Fibroblast of peridontal ligament (primary cell): ENCODE measurements at regions not wholly inside any gene's neighbourhood (a gene's known extent, or its start where the extent isn't known, plus 50 kb on each side); places are given as distances from the start of the nearest gene placed in this dataset.
A peak's percentile ranks its signal among the peaks of the same experiment; 100 is the strongest.
"Not testable (repeated sequence)": the region's sequence is repeated elsewhere in the genome, so short reads cannot be mapped to it uniquely, and the experiment has no call there.

Experiments used
- DNase-seq: peaks from one replicate; pipeline ENCODE4 v3.0.0-alpha.2; 2010; ENCODE audit errors: extremely low read depth

DNA sequence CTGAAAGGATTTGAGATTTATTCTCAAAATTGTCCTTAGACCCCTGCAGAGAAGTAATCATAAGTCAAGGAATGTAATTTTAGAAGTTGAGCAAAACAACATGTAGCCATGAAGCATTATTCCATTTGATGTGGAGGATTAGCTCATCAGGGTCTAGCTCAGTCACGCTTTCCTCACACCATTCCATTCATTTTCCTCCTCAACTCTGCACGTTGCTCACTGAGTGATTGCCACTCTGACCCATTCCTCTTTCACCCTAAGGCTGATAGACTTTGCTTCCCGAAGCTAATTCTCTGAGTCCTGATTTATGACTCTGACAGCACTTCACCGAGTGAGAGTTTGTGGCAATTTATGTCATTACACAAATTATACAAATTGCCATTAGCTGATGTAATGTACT is 820.6 kb upstream of the PIK3C3 start:
- DNase-seq, result peak; percentile 37

DNA sequence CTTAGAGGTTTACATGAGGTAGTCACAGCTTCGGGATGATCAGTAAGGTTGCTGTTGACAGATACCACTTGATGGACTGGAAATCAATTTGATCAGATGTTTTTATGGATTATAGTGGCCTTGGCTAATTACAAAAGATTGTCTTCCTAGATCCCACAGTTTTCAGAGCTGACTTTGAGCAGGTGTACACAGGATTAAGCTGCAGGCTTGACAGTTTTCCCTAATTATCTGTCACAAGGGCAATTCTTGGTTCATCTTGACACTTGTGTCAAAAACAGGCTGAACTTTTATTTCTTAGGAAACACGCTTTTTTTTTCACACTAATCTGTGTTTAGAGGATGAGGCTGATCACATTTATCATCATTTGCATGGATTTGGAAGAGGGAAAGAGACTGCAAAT is 824.0 kb upstream of the PIK3C3 start:
- DNase-seq, result no peak

DNA sequence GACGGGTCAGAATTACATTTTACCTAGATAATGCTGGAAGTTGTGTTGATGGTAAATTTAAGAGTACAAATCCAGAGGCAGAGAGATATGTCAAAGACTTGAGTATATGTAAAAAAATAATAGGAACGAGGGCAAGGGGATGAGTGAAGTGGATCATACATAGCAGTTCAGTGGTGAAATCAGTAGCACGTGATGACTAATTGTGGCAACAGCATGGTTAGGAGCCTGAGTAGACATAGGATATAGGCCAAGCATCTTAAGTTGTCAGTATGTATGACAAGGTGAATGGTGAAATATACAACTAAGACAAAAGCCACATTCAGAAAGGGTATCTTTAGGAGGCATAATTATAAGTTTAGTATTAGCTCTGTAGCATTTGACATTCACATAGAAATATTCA is 826.5 kb upstream of the PIK3C3 start:
- peak; percentile 47 for DNase-seq

DNA sequence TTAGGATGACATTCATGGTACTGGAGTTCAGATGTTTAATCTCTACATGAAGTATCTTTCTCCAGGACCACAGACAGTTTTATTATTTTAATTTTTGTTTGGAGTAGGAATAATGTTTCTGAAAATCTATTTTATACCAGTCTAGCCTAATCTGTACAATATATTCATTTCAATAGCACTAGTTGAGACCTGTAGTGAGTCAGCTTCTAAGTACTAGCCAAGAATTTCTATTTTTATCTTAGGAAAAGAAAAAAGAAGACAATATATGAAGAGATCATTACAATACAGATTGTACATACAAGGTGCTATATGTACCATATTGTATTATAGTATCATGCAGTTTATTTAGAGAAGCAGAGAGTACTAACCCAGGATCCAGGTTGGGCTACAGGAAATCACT is 826.9 kb upstream of the PIK3C3 start:
- DNase-seq, result peak; percentile 35

DNA sequence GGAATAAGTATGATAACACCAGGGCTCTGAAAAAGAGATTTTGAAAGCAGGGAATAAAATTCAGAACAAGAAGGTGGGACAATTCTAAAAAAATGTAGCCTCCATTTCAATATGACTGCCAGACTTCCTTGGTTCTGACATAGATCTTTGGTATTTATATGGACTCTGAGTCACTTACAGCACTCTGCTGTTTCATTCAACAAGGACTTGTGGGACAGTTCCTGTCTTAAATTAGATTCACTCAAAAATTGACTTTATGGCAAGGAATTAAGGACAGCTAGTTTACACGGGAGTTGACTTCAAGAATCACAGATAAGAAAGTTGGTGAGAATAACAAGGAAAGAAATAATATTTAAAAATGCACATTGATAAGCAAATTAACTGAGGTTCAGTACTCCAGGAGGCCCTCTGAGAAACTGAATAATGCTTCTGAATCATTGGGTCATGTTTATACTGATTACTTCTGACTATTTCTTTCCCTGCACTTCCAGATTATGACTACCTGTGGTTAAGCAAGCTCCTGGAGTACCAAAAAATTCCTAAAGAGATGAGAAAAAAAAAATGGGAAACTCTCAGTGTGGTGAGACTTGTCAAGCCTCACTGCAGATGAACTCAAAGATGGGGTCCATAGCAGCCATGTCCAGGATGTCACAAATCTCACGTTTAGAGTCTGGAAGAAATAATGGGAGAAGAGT is 828.3 kb upstream of the PIK3C3 start:
- peak; percentile 72 for DNase-seq

DNA sequence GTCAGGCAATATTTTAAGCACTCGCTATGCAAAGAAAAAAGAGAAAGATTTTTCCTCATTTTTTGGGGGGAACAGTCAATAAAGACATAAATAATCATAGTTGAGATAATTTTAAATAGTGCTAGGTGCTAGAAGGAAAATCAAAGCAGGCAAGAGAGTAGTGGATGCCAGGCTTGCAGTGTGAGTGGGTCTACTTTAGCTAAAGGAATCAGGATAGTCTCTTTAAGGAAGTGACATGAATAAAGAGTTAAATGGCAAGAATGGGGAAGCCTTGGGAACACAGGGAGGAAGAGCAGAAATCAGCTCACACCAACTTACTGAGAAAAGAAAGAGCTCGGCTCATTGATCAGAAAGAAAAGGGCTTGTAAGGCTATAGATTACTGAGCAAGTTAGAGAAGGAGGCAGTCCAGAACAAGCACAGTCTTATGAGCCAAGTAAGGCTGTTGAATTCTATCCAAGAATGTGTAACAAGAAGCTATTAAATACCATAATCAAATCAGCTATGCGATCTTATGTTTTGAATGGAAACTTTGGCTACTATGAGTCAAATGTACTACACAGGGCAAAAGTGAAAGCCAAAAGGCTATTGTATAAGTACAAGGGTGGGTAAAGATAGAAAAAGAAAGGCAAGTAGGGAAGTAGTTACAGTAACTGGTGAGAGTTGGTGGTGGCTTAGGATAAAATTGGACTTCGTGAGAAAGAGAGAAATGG is 833.8 kb upstream of the PIK3C3 start:
- peak; percentile 89 for DNase-seq

DNA sequence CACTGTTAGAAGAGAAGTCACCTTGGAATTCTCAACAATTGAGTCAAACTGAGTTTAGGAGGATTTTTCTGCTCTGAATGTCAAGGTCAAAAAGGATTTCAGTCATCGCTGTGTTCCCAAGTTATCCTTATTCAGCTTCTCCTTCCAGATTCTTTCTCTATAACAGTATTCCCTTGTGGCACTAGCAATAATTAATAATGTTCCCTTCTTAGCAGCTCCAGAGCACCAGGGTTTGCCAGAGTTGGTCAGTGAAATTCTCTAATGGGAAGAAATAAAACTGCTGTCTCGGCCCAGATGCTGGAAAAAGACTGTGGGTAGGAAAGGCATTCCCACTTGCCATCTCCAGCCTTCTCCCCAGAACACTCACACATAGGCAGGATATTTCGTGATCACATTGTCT is 836.0 kb upstream of the PIK3C3 start:
- no peak for DNase-seq

DNA sequence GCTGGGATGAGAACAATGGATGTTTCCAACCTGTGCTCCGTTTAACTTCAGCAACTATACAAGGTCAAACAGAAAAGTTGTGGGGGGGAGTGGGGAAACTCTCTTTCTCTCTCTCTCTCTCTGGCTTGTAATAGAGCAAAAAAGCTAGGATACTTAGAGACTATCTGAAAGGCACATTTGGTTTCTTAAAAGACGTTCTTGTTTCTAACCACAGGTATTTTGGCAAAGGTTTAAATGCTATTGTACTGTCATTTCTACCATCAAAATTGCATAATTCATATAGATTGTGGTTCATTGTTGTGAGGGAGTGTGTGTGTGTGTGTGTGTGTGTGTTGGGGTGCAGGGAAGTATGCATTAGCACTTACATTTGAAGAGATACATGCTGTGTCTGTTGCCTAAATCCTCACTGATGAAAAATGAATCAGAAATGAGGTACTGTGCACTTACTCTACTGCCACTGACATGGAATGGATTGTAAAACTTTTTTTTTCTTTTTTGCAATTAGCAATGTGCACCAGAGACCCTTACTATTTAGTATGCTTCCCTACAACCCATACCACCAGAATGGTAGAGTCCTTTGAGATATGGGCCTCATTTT is 841.0 kb upstream of the PIK3C3 start:
- DNase-seq, result peak; percentile 63

DNA sequence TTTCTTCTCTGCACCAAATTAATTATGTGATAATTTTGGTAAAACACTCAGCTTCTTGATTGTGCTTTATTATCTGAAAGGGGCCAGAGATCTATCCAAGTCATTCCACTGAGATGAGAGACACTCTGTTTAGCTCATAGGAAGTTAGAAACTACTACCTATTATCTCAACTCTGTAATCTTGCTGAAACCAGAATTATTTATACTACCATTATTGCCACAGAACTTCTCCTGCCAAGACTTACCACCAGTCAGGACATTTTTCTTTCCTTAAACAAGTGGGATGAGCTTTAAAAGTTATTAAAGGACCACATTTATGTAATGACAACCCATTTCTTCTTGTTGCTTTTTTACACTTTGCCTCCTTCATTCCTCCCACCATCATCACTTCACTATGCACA is 855.6 kb upstream of the PIK3C3 start:
- DNase-seq, result peak; percentile 14

DNA sequence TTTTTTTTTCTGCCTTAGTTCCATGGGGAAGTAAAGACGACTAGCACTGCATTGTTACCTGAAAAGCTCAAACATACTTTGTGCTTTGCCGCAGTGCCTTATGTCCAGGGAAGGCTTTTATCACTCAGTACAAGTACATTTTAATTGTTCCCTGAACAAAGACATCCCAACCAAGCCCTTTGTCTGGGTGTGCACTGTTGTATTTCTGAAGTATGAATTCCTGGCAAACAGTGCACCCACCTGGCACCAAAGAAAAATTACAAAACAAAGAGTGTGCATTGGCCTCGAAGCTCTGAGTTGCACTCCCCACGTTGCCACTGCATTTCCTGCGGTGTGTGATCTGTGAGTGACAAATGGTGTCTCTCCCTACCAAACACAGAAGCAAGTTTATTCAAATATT is 858.5 kb upstream of the PIK3C3 start:
- peak; percentile 35 for DNase-seq

DNA sequence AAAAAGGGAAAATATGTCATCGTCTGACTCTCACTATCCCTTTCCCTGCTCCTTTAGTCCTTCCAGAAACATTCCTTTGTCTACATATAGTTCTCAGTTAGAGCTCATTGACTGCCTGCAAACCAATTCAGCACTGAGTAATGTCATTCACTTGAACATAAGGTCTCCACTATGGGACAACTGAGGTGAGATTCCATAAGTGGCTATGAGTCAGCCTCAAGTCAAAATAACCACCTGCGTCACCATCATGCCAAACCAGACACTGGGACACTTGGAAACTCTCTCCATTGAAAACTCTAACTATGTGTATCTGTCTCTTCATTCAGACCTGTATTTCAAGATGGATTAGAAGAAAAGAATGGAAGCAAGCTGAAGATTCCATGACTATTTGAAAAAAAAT is 878.0 kb upstream of the PIK3C3 start:
- DNase-seq, result no peak

DNA sequence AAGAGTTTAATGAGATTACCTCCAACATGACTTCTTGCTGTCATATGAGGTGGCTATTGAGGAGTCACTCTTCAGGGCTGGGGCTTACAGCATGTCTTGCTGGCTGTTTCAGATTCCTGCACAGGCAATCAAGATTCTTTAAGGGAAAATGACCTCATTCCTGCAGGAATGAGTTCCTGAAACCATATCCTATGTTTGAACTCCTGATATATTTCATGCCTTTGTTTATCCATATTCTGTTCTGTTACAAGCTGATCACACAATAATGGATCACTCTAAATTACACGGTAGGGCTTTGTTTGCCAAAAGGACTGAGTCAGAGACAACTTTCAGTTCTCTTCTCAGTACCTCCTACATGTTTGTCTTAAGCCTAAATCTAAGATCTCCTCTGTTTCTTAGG is 879.8 kb upstream of the PIK3C3 start:
- peak; percentile 85 for DNase-seq

DNA sequence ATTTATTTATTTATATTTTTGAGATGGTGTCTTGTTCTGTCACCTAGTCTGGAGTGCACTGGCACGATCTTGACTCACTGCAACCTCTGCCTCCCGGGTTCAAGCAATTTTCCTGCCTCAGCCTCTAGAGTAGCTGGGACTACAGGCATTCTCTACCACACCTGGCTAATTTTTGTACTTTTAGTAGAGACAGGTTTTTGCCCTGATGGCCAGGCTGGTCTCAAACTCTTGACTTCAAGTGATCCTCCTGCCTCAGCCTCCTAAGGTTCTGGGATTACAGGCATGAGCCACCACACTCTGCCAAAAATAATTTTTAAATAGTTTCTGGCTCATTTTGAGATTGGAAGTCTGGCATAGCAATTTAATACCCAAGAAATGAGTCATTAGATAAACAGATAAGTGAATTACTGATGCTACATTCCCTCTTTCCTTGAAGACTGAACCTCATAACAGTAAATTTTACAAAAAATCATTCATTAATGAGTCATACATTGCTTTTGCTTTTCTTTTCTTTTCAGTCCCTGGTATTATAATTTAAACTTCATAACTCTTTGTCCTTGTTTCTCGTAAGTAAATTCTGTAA is 881.6 kb upstream of the PIK3C3 start:
- peak; percentile 79 for DNase-seq

DNA sequence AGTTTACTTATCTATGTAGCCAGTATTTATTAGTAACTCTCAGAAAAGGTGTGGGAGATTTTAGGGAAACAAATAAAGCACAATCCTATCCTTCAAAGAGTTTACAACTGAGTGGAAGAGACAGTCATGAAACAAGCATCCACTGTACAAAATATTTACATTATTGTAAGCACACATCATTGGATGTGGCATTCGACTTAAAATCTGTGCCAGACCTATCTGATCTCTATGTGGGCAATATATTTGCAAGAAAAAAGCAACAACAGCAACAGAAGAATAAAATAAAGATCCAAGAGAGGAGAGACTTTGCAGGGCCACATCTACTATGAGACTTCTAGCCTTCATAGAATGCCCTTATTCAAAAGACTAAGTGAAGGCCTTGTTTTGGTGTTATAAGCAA is 882.1 kb upstream of the PIK3C3 start:
- DNase-seq, result peak; percentile 12

DNA sequence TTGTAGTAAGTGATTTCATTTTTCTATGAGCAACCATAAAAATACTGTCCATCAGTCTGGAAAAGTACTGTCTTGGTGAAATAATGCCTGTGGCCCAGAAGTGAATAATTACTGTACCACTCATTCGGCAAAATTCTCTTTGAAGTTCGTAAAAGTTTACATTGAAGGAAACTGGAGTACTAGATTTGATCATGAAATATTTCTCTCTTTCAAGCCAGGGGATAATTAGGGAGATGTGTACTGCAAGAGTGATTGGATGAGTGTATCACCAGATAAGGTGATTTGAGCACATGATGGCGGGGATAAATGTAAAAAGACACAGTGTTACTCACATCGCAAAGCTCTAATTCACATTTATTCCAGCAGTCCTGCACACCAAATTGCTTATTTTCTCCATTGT is 883.2 kb upstream of the PIK3C3 start:
- DNase-seq, result peak; percentile 9

DNA sequence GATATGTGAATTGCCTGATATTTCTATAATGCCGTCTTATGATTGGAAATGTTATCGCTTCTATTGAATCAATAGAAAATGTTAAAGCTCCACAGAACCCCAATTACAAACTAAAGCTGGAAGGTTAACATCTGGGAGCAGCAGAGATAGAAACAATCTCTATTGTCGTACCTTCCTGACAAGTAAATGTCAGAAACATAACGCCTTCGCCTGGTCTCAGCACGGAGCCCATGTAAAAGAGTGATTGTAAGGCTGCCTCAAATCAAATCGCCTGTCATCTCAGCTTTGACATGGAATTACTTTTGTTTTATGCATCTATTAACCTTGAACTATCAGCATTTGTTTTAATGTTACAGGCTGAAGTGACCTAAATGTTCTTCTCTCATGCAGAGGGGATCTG is 885.9 kb upstream of the PIK3C3 start:
- DNase-seq, result no peak

DNA sequence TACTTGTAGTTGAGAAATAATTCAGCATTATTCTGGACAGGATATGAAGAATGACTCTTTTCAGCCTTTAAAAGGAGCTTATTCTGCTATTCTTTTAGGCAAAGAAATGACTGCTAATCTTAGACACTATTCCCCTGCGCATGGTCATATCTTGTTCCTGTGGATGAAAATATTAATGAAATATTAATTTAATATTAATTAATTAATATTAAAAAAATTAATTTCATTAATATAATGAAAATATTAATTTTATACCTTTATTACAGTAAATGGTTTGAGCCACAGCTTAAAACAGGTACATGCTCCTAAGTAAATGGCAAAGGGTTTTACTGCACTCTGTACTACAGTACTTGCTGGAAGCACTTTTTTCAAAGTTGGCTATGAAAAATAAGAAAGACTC is 890.1 kb upstream of the PIK3C3 start:
- no peak for DNase-seq

DNA sequence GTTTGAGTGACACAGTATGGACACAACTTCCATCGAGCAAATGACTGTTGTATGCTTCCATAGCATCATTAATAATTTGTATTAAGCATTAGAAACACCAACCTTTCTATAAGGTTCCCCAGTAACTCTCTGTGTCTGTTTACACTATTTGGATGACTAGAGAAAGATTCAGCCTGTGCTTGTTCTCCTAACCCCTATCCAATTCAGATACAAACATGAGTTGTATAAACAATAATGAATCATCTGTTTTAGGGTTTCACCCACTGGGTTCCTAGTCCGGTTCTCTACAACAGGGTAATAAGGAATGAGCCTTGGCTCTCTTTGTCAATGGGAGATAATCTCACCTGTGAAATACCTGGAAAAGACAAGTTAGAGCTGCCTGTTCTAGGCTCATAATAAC is 894.1 kb upstream of the PIK3C3 start:
- no peak for DNase-seq

DNA sequence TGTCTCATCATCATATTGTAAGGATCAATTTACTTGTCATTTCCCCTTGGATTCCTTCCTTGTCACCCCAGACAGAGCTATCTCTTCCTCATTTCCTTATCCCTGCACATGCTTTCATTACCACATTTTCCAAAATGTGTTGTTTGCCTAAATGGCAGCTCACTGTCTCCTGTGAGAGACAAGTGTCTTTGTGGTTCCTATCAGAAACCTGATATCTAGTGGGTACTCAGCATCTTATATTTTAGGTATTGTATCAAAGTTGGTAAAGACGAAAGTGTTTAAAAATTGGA is 896.0 kb upstream of the PIK3C3 start:
- DNase-seq, result no peak

DNA sequence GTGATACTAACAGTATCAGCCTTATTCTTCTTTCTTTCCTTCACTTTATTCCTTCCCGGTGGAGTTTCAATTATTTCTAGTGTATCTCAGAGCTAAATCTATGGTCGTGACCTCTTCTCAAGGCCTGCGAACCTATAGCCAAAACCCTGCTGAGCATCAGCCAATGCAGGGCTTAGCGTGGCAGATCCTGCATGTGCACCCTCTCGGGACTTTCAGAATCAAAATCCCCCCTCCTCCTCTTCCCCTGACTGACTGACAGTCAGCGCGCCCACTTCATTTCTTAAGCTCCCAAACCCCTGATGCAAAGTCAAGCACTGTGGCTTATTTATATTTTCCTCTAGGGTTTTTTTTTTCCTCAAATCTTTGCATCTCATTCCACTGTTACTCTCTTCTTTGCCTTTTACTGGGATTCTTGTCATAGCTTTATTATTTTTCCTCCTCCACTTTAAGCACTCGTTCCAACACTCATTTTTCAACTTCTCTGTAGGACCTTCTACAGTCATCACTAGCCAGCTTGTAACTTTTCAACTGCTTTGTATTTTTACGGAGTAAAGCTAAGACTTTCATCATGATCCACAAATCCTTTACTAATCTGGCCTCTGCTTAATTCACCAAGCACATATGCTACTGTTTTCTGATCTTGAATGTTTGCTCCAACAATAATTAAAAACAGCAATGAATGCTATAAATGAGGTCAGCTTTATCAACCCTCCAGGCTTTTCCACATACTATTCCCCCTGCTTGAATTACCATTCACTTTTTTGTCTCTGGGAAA is 896.5 kb upstream of the PIK3C3 start:
- DNase-seq, result peak; percentile 42

DNA sequence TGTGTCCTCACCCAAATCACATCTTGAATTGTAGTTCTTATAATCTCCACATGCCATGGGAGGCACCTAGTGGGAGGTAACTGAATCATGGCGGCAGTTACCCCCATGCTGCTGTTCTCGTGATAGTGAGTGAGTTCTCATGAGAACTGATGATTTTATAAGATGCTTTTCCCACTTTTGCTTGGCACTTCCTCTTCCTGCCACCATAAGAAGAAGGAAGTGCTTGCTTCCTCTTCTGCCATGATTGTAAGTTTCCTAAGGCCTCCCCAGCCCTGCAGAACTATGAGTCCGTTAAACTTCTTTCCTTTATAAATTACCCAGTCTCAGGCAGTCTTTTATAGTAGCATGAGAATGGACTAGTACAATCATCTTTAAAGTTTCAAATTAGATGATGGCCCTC is 902.4 kb upstream of the PIK3C3 start:
- no peak for DNase-seq

DNA sequence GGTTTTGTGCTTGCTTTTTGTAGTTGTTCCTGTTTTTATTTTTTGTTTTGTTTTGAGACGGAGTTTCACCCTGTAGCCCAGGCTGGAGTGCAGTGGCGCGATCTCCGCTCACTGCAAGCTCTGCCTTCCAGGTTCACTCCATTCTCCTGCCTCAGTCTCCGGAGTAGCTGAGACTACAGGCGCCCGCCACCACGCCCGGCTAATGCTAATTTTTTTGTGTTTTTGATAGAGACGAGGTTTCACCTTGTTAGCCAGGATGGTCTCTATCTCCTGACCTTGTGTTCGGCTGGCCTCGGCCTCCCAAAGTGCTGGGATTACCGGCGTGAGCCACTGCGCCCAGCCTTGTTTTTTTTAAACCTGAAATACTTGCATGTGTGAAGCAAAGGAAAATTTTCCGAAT is 908.8 kb upstream of the PIK3C3 start:
- not testable (repeated sequence) for DNase-seq
